Activated gamma-delta T cell treated with anti-CD3 and anti-CD28 coated beads, Interleukin-2, amount 50 U/mL, for 16 hours (primary cell): ENCODE measurements at regions not wholly inside any gene's neighbourhood (a gene's known extent, or its start where the extent isn't known, plus 50 kb on each side); places are given as distances from the start of the nearest gene placed in this dataset.
"Not testable (repeated sequence)": the region's sequence is repeated elsewhere in the genome, so short reads cannot be mapped to it uniquely, and the experiment has no call there.

Experiments used
- DNase-seq: peaks from one replicate; pipeline ENCODE4 v3.0.0-alpha.2; 2020; ENCODE audit warnings: low read depth

- DNase-seq, result no peak
Measured at GRCh38 chr3:194189243-194189791, 53.4 kb downstream of the HES1 start.

- DNase-seq, result not testable (repeated sequence)
Measured at GRCh38 chr3:194191850-194192249, 55.9 kb downstream of the HES1 start.

DNA sequence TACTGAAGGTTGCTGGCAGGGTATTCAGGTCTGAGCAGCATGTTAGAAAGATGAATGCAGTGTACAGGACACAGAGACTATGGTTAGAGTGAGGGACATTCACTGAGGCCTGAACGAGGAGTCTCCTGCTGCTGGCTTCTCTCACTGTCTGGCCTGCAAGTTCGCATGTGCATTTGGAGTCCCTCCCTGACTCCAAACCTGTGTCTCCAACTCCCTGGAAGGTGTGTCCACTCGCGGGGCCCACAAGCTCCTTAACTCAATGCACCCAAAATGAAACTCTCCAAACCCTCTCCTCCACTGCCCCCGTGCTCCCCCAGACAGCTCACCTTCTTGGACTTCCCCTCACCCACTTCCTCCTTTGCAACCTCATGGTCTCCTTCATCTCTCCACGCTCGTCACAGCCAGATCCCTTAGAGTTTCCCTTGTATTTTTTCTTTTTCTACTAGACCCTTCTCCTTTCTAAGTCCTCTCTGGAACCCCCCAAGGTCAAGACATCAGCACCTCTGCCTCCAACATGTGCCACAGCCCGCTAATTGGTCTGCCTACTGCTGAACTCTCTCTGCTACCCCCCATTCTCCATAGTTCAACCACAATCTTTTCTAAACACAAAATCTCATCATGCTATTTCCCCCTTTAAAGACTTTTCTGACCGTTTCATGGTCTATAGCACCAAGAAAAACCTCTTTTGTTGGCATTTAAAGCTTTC, 58.3 kb downstream of the HES1 start:
- no peak for DNase-seq

DNA sequence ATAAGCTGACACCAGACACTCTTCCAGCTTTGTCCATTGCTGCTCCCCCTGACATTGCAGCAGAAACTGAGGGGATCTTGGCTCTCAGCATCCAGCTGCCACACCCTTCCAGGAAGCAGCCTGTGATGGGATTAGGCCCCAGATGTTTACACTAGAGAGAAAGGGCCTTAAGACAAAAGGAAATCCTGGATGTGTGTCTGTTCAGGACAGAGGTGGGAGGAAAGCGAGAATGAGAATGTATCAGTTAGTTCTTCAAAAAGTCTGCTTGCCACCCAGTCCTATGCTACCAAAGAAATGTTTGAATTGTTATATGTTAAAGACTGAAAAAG, 58.8 kb downstream of the HES1 start:
- no peak for DNase-seq

- DNase-seq, result no peak
Measured at GRCh38 chr3:194195611-194196010, 59.7 kb downstream of the HES1 start.

GRCh38 chr3:194196876-194197275, 60.9 kb downstream of the HES1 start:
- DNase-seq, result no peak

- no peak for DNase-seq
Measured at GRCh38 chr3:194197396-194197960, 61.5 kb downstream of the HES1 start.

GRCh38 chr3:194197981-194198695, 62.2 kb downstream of the HES1 start:
- DNase-seq, result no peak

DNA sequence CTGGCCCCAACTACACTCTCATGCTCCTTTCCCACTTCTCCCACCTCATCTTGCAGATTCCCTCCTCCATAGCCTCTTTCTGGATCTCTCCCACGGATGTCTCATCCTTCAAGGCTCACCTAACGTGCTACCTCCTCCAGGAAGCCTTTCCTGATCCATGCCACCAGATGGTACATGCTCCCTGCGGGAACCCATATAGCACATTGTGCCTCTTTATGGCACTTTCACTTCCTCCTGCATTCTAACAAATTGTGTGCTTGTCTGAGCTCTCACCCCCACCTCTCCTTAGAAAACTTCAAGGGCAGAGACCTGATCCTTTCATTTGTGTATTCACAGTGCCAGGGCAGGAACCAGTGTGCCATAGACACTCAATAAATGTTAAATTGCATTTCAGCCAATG, 63.0 kb downstream of the HES1 start:
- no peak for DNase-seq

DNA sequence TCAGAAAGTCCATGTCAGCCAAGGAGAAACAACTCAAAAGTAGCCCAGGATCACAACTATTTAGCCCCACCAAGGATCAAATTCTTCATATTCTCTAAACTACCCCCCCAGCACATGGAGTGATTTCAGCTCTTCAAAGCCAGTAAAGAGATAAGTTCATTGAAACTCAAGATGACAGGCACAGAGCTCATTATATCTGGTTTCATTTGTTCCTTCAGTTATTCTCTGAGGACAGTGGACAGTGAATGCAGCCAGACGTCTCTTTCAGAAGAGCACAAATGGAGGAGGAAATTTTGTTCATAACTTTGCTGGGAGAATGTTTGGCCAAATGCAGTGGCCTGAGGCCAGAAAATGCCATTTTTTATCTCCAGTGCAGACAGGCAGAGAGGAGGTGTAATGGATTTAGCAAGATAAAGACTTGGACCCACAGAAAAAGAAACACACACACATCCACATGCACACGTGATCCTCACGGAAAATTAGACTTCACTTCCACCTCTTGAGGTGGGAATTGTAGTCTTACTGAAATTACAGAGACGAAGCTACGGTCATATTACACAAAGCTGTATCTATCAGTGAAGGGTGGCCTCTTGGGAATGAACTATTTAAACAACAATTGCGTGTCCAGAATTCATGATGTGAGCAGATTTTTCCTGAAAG, 64.6 kb downstream of the HES1 start:
- DNase-seq, result no peak

DNA sequence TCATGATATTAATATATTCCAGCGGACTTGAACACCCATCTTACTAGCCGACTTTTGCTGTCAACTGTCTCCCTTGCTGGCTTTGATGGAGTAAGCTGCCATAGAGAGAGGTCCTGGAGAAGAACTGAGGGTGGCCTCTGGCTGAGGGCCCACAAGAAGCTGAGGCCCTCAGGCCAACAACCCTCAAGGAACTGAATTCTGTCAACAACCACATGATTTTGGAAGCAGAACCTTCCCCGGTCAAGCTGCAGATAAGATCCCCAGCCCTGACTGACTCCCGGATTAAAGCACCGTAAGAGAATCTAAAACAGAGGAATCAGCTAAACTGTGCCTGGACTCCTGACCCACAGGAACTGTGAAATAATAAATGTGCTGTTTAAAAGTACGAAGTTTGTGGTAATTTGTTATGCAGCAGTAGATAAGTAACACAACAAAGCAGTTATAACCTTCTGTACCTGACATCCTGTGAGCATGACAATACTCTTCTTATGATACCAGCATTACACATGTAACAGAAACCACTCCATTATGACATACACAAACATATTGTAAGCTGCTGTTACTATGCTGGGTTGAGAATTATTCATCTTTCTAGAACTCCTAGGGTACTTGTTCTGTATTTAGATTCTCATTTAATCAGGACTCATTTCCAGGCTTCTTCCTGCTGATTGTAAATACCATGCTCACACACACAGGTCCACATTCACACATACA, 66.2 kb downstream of the HES1 start:
- no peak for DNase-seq

- no peak for DNase-seq
Measured at GRCh38 chr3:194203482-194204041, 67.6 kb downstream of the HES1 start.

DNA sequence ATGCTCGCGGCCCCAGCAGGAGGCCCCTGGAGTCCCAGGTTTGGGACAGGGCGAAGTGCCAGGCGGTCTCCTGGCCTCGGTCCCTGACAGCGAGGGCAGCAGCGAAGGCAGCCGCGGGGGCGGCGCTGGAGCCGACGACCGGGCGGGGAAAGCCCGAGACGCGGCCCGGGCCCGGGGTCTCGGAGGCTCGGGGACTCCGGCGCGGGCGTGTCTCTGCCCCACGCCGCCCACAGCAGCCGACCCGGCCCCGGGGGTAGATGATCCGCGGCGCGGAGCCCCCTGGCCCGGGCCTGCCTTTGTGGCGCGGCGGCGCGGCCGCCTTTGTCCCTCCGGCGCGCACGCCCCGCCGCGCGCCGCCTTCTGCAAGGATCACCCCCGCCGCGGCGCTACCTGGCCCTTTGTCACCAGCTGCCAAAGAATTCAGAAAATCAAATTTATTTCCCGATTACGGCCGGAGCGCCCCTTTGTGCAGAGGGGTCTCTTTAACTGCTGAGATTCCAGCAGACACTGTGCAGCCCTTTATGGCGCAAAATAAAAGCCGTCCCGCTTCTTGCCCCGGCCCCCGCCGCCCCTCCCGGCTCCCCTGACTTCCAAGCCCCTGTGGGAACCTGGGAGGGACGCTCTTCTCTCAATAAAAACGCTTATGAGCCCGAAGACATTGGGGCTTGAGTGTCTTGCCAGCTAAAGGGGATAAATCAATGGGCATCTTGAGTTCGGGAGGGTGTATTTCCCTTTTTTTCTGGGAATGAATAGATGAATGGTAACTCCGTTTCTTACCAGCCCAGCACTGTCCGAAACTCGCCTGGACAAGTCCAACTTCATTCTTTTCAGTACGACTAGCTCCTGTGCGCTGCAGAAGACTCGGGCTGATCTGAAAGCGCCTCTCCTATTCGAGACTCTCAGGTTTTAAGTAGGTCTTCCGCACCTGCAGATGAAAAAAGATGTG, 68.4 kb downstream of the HES1 start:
- no peak for DNase-seq

- no peak for DNase-seq
Measured at GRCh38 chr3:194205675-194206133, 69.8 kb downstream of the HES1 start.

DNA sequence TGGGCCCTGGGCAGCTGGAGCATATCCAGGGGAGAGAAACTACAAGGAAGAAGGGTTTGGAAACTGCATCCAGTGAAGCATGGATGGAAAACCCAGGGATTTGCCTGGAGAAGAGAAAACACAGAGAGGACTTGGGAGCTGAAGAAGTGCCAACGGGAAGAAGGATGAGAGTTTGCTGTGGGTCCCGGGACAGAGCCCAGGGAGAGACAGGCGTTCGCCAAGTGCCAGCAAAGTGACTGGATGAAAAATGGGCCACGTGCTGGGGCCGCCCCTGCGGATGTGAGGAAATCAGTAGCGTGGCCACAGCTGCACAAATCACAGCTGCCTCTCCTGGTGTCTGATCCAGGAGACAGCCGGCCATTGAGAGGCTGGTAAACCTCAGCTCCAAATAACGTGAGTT, 70.4 kb downstream of the HES1 start:
- no peak for DNase-seq

- no peak for DNase-seq
Measured at GRCh38 chr3:194208709-194209108, 72.8 kb downstream of the HES1 start.

DNA sequence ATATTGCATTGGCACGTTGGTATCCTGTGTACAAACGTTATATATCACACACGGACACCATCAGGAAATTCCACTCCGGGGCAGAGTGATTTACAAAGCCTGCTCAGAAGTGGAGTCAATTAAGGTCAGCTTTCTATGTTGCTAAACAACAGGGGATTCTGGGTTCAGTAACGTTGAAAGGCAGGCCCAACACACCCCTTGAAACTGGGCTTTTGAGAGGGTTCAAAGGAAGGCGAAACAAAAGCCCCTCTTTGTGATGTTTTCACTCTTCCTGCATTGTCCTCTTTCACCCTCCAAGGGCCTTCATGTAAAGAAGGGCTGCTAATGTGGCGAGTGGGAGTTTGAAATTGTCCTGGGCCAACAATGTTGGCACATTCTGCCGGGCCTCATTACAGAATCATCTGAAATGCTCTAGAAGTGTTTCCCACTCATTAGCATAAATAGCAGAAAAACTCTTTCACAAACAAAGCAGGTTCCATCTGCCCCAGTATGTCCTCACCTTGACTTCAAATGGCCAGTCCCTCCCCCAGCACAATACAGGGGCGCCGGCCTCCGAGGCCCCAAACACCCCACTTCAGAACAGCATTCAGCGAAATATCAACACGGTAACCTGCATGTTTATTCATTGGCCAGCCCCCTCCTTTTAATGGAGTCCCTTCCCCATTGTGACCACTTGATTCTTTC, 76.4 kb downstream of the HES1 start:
- no peak for DNase-seq

DNA sequence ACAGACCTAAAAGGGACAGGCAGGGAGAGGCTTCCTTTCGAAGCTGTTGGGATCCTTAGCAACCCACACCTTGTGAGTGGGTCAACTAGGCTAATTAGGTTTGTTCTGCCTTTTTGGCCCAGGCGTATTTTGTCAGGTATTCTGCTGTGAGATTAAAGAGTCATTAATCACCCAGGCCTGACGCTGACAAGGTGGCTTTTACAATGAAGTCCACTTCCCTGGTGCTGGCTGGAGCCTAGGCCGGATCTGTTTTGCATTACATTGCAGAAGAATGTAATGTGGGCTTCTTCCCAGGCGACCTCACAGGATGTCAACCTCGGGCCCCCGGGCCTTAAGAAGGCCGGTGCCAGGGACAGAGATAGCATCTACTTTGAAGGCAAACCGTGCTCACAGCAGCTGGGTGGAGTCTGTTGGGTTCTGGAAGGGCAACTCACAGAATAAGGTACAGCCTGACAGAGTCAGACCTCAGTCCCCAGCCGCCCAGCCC, 76.9 kb downstream of the HES1 start:
- DNase-seq, result no peak

DNA sequence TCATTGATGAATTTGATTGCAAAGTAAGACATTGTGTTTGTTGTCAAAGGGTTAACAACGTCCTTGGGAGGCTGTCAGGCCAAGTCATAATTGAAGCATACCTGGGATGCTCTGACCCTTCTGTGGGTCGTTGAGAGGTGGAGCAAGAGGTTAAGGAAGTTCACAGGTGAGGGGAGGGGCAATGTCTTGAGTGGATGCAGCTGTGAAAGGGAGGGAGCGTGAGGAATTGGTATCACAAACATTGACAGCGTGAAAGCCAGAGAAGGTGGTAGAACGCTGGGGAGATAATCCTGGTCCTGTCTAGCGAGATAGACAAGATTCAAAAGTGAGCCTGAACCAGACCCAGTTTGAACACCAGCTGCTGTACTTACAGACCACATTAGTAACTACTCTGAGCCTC, 79.4 kb downstream of the HES1 start:
- DNase-seq, result no peak
